ENCODE measurements at regions not wholly inside any gene's neighbourhood (a gene's known extent, or its start where the extent isn't known, plus 50 kb on each side); places are given as distances from the start of the nearest gene placed in this dataset.

DNA sequence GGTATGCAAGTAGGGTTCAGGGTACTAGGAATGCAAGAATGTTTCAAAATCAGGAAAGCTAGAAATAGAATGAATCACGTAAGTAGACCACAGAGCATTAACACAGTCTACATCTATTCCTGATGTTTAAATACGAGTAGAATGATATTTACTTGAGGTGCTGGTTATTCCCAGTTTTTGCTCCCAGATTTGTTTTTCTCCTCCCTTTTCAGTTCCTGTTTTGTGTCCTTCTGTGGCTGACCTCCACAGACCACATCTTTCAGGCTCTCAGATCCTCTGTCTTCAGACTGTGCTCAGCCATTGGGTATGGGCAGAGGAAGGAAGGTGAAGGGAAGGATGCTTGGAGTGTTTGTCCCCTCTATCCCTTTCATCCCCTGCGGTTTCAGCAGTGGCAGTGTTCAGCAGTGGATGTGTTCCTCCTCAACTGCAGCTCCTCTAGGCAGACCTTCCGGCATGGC lies 276.6 kb downstream of the ZNF621 start:
- no peak overlapping the region for H3K27ac ChIP-seq (replicated peaks)
- H3K27me3 ChIP-seq (ENCODE audit: insufficient read depth, poor library complexity, severe bottlenecking) = no peaks in the 10 kb centered on the region
- DNase-seq (ENCODE audit: low read depth in 1 of 2, low spot score in 1 of 2) = no peak
- no peak overlapping the region for H3K4me3 ChIP-seq (replicated peaks; ENCODE audit: insufficient read depth, low read length)
- TF ChIP-seq GABPA (IDR thresholded peaks at IDR 0.05; ENCODE audit: low read depth) (no peak), POLR2AphosphoS5 (IDR thresholded peaks at IDR 0.05; ENCODE audit: low read depth) (no peak), SPI1 (IDR thresholded peaks at IDR 0.05; ENCODE audit: borderline replicate concordance, low read depth) (no peak)
- TF ChIP-seq, protein P1, sequence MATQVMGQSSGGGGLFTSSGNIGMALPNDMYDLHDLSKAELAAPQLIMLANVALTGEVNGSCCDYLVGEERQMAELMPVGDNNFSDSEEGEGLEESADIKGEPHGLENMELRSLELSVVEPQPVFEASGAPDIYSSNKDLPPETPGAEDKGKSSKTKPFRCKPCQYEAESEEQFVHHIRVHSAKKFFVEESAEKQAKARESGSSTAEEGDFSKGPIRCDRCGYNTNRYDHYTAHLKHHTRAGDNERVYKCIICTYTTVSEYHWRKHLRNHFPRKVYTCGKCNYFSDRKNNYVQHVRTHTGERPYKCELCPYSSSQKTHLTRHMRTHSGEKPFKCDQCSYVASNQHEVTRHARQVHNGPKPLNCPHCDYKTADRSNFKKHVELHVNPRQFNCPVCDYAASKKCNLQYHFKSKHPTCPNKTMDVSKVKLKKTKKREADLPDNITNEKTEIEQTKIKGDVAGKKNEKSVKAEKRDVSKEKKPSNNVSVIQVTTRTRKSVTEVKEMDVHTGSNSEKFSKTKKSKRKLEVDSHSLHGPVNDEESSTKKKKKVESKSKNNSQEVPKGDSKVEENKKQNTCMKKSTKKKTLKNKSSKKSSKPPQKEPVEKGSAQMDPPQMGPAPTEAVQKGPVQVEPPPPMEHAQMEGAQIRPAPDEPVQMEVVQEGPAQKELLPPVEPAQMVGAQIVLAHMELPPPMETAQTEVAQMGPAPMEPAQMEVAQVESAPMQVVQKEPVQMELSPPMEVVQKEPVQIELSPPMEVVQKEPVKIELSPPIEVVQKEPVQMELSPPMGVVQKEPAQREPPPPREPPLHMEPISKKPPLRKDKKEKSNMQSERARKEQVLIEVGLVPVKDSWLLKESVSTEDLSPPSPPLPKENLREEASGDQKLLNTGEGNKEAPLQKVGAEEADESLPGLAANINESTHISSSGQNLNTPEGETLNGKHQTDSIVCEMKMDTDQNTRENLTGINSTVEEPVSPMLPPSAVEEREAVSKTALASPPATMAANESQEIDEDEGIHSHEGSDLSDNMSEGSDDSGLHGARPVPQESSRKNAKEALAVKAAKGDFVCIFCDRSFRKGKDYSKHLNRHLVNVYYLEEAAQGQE (IDR thresholded peaks at IDR 0.05; ENCODE audit: insufficient replicate concordance, low read depth) = no peak
- TF ChIP-seq, protein P2, sequence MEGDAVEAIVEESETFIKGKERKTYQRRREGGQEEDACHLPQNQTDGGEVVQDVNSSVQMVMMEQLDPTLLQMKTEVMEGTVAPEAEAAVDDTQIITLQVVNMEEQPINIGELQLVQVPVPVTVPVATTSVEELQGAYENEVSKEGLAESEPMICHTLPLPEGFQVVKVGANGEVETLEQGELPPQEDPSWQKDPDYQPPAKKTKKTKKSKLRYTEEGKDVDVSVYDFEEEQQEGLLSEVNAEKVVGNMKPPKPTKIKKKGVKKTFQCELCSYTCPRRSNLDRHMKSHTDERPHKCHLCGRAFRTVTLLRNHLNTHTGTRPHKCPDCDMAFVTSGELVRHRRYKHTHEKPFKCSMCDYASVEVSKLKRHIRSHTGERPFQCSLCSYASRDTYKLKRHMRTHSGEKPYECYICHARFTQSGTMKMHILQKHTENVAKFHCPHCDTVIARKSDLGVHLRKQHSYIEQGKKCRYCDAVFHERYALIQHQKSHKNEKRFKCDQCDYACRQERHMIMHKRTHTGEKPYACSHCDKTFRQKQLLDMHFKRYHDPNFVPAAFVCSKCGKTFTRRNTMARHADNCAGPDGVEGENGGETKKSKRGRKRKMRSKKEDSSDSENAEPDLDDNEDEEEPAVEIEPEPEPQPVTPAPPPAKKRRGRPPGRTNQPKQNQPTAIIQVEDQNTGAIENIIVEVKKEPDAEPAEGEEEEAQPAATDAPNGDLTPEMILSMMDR (IDR thresholded peaks at IDR 0.05; ENCODE audit: insufficient read depth, low read length) = no peak

DNA sequence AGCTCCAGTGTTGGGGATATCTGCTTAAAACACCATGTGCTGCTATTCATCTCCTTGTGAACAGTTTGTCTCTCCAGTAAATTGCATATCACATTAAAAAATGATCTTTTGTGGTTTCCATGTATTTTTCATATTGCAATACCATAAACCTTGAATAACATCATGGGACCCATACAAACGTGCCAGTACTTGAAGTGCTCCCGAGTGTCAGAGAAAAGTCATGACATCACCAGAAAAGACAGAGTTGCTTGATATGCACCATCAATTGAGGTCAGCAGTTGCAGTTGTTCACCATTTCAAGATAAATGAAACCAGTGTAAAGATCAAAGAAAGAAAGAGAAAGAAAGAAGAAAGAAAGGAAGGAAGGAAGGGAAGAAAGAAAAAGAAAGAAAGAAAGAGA lies 278.6 kb downstream of the ZNF621 start:
- Histone ChIP-seq H3K27me3 (ENCODE audit: insufficient read depth, poor library complexity, severe bottlenecking) (no peaks in the 10 kb centered on the region), H3K27ac (replicated peaks) (no peak overlapping the region), H3K4me3 (replicated peaks; ENCODE audit: insufficient read depth, low read length) (no peak overlapping the region)
- TF ChIP-seq, protein P1 (IDR thresholded peaks at IDR 0.05; ENCODE audit: insufficient replicate concordance, low read depth) = no peak
- no peak for TF ChIP-seq SPI1 (IDR thresholded peaks at IDR 0.05; ENCODE audit: borderline replicate concordance, low read depth)
- TF ChIP-seq, protein P2 (IDR thresholded peaks at IDR 0.05; ENCODE audit: insufficient read depth, low read length) = no peak
- no peak for TF ChIP-seq GABPA (IDR thresholded peaks at IDR 0.05; ENCODE audit: low read depth)
- no peak for TF ChIP-seq POLR2AphosphoS5 (IDR thresholded peaks at IDR 0.05; ENCODE audit: low read depth)
- no peak for DNase-seq (ENCODE audit: low read depth in 1 of 2, low spot score in 1 of 2)

DNA sequence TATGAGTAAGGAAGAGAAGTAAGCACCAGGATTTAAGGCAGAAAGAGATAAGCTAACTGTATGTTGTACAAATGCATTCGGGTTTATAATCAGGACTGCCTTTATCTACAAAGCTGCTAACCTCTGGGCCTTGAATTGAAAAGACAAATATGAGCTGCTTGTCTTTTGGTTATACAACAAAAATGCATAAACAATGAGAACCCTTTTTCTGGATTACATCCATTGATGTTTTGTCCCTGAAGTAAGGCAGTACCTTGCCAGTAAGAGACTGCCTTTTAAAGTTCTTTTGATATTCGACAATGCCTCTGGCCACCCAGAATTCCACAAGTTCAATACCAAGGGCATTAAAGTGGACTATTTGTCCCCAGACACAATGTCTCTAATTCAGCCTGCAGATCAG lies 280.7 kb downstream of the ZNF621 start:
- Histone ChIP-seq H3K27ac (replicated peaks) (no peak overlapping the region), H3K4me3 (replicated peaks; ENCODE audit: insufficient read depth, low read length) (no peak overlapping the region), H3K27me3 (ENCODE audit: insufficient read depth, poor library complexity, severe bottlenecking) (no peaks in the 10 kb centered on the region)
- no peak for TF ChIP-seq POLR2AphosphoS5 (IDR thresholded peaks at IDR 0.05; ENCODE audit: low read depth)
- TF ChIP-seq, protein P2 (IDR thresholded peaks at IDR 0.05; ENCODE audit: insufficient read depth, low read length) = no peak
- TF ChIP-seq GABPA (IDR thresholded peaks at IDR 0.05; ENCODE audit: low read depth) = no peak
- no peak for TF ChIP-seq SPI1 (IDR thresholded peaks at IDR 0.05; ENCODE audit: borderline replicate concordance, low read depth)
- TF ChIP-seq, protein P1 (IDR thresholded peaks at IDR 0.05; ENCODE audit: insufficient replicate concordance, low read depth) = no peak
- no peak for DNase-seq (ENCODE audit: low read depth in 1 of 2, low spot score in 1 of 2)
